Loucy (cell line): ENCODE measurements at regions not wholly inside any gene's neighbourhood (a gene's known extent, or its start where the extent isn't known, plus 50 kb on each side); places are given as distances from the start of the nearest gene placed in this dataset.

Source experiments
- CTCF ChIP-seq: fragments of 200-600 bp; sonication (generic); conservative IDR thresholded peaks from 2 replicates; pipeline ENCODE4 v1.5.1; 2014; ENCODE audit warnings: mild to moderate bottlenecking, antibody characterized with exemption, low read length
- EZH2phosphoT487 ChIP-seq: fragments of 200-600 bp; IDR thresholded peaks from 2 replicates; pipeline ENCODE4 v1.6.1; 2018; ENCODE audit warnings: antibody characterized with exemption, mild to moderate bottlenecking, moderate library complexity, borderline replicate concordance

- TF ChIP-seq CTCF = no peak
- no peak for TF ChIP-seq EZH2phosphoT487
Measured at GRCh38 chr1:186575348-186575747, 104.9 kb downstream of the PTGS2 start.
